Ectodermal cell (in vitro differentiated cells): ENCODE measurements at regions not wholly inside any gene's neighbourhood (a gene's known extent, or its start where the extent isn't known, plus 50 kb on each side); places are given as distances from the start of the nearest gene placed in this dataset.
"Not testable (repeated sequence)": the region's sequence is repeated elsewhere in the genome, so short reads cannot be mapped to it uniquely, and the experiment has no call there.

Experiments used
- H3K27ac ChIP-seq: 2 replicates; pipeline ENCODE4 v1.7.0; 2013; ENCODE audit warnings: mild to moderate bottlenecking, low read depth, low read length; ENCODE audit not compliant: insufficient read depth, poor library complexity, severe bottlenecking
- H3K27me3 ChIP-seq: 2 replicates; pipeline ENCODE4 v1.7.0; 2013; ENCODE audit warnings: mild to moderate bottlenecking, low read length; ENCODE audit not compliant: insufficient read depth, control insufficient read depth, poor library complexity, severe bottlenecking
- H3K36me3 ChIP-seq: one replicate; pipeline ENCODE4 v1.7.0; 2013; ENCODE audit warnings: low read length; ENCODE audit not compliant: control insufficient read depth, insufficient read depth
- H3K4me1 ChIP-seq: one replicate; pipeline ENCODE4 v1.7.0; 2013; ENCODE audit warnings: low read length; ENCODE audit not compliant: control insufficient read depth, insufficient read depth
- H3K4me3 ChIP-seq: 2 replicates; pipeline ENCODE4 v1.7.0; 2013; ENCODE audit warnings: low read depth, low read length, control low read depth; ENCODE audit not compliant: insufficient read depth
- H3K9me3 ChIP-seq: 2 replicates; pipeline ENCODE4 v1.7.0; 2013; ENCODE audit warnings: mild to moderate bottlenecking, low read length, moderate library complexity; ENCODE audit not compliant: control insufficient read depth
- WGBS, 2 experiments: methylation state at CpG; one replicate each; pipeline ENCODE4 v1.1.7; 2013; ENCODE audit warnings: missing lambda C conversion rate in 2 of 2; 5-methylcytosine and 5-hydroxymethylcytosine counted together

- H3K27ac ChIP-seq, result no peak overlapping the region
- H3K4me3 ChIP-seq, result no peak overlapping the region
- H3K27me3 ChIP-seq, result no peaks in the 10 kb centered on the region
- no peaks in the 10 kb centered on the region for H3K9me3 ChIP-seq
- WGBS, 2 experiments, result 94 to 100% methylated on average over 2 of the region's 2 CpGs
- H3K4me1 ChIP-seq, result no peaks in the 10 kb centered on the region
- H3K36me3 ChIP-seq, result no peaks in the 10 kb centered on the region
Observed at GRCh38 chr1:190658907-190659306, 181.2 kb upstream of the BRINP3 start.

GRCh38 chr1:190663962-190664361 is 186.3 kb upstream of the BRINP3 start:
- Histone ChIP-seq H3K27me3 (no peaks in the 10 kb centered on the region), H3K4me1 (no peaks in the 10 kb centered on the region), H3K9me3 (no peaks in the 10 kb centered on the region), H3K27ac (no peak overlapping the region), H3K36me3 (no peaks in the 10 kb centered on the region), H3K4me3 (no peak overlapping the region)
- 75% methylated on average over 1 of the region's 1 CpG; no CpG with 5 or more reads in 1 of the 2 experiments for WGBS, 2 experiments

DNA sequence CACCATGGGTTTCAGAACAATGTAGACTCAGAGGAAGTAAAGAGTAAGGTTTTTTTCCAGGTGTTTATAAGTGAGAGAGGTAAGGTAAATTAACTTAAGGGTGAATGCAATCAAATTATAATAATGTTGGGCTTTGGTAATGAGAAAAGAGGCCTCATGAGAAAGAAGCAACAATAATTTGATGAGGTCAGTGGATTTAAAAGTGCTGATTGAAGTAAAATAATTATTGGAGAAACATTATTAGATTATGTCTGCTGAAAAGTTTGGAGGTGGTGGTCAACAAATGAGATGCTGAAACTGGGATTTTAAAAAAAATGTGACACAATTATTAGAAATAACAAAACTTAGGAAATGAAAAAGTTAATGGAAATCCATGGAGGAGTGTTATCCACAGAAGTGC is 187.4 kb upstream of the BRINP3 start:
- no peak overlapping the region for H3K27ac ChIP-seq
- H3K9me3 ChIP-seq, result no peaks in the 10 kb centered on the region
- H3K4me1 ChIP-seq, result no peaks in the 10 kb centered on the region
- H3K36me3 ChIP-seq, result no peaks in the 10 kb centered on the region
- no peak overlapping the region for H3K4me3 ChIP-seq
- no peaks in the 10 kb centered on the region for H3K27me3 ChIP-seq

GRCh38 chr1:190667914-190668313 is 190.2 kb upstream of the BRINP3 start:
- Histone ChIP-seq H3K9me3 (no peaks in the 10 kb centered on the region), H3K27ac (no peak overlapping the region), H3K4me1 (no peaks in the 10 kb centered on the region), H3K36me3 (no peaks in the 10 kb centered on the region), H3K27me3 (no peaks in the 10 kb centered on the region), H3K4me3 (no peak overlapping the region)

DNA sequence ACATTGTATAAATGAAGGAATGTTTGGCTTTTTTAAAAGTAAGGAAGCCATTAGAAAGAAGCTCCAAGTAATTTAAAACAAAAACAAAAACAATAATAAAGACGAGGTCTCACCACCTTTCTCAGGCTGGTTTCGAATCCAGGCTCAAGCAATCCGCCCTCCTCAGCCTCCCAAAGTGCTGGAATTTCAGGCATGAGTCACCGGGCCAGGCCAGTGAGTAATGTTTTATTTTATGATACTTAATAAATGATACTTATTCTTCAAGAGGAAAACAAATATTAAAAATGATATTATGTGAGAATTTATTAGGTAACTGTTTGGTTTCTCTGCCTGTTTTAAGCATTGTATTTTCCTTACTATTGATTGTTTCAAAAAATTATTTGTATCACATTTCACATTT is 201.4 kb upstream of the BRINP3 start:
- WGBS, 2 experiments, result 96 to 100% methylated on average over 1 to 3 of the region's 4 CpGs
- no peak overlapping the region for H3K27ac ChIP-seq
- H3K36me3 ChIP-seq, result no peaks in the 10 kb centered on the region
- H3K27me3 ChIP-seq, result no peaks in the 10 kb centered on the region
- no peak overlapping the region for H3K4me3 ChIP-seq
- H3K4me1 ChIP-seq, result no peaks in the 10 kb centered on the region
- H3K9me3 ChIP-seq, result no peaks in the 10 kb centered on the region

- H3K27ac ChIP-seq, result no peak overlapping the region
- WGBS, 2 experiments, result 86 to 96% methylated on average over 2 of the region's 2 CpGs
- H3K4me3 ChIP-seq, result no peak overlapping the region
Observed at GRCh38 chr1:190679454-190679853, 201.8 kb upstream of the BRINP3 start.

DNA sequence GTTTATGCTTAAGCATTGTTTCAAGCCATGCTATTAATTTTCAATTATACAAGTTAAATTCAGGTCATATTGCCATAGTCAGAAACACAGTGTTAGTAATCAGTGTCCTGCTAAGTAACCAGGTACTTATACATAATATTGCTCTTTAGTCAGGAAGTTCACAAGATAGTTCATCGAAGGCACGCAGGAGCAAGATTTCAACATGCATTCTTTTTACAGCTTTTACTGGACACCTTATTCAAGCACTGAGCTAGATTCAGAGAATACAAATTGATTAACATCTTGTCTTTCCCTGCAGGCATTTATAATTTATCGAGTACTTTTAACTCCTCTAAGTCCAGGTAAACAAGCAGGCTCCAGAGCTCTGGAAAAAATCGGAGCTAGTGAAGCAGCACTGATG is 202.3 kb upstream of the BRINP3 start:
- Histone ChIP-seq H3K36me3 (no peaks in the 10 kb centered on the region), H3K4me1 (no peaks in the 10 kb centered on the region), H3K27ac (no peak overlapping the region), H3K9me3 (no peaks in the 10 kb centered on the region), H3K27me3 (no peaks in the 10 kb centered on the region), H3K4me3 (no peak overlapping the region)
- WGBS, 2 experiments, result 90 to 91% methylated on average over 4 of the region's 4 CpGs

More at GRCh38 chr1:190679454-190679853, 201.8 kb upstream of the BRINP3 start:
- Histone ChIP-seq H3K4me1 (no peaks in the 10 kb centered on the region), H3K9me3 (no peaks in the 10 kb centered on the region), H3K27me3 (no peaks in the 10 kb centered on the region), H3K36me3 (no peaks in the 10 kb centered on the region)

GRCh38 chr1:190685676-190686075 is 208.0 kb upstream of the BRINP3 start:
- WGBS, 2 experiments, result 87 to 94% methylated on average over 3 to 4 of the region's 4 CpGs
- H3K27me3 ChIP-seq, result no peaks in the 10 kb centered on the region

GRCh38 chr1:190688096-190688495 is 210.4 kb upstream of the BRINP3 start:
- WGBS, 2 experiments, result 100% methylated on average over 1 of the region's 1 CpG
- no peaks in the 10 kb centered on the region for H3K27me3 ChIP-seq

More at GRCh38 chr1:190685676-190686075, 208.0 kb upstream of the BRINP3 start:
- Histone ChIP-seq H3K9me3 (no peaks in the 10 kb centered on the region), H3K36me3 (no peaks in the 10 kb centered on the region), H3K4me3 (no peak overlapping the region), H3K4me1 (no peaks in the 10 kb centered on the region), H3K27ac (no peak overlapping the region)

DNA sequence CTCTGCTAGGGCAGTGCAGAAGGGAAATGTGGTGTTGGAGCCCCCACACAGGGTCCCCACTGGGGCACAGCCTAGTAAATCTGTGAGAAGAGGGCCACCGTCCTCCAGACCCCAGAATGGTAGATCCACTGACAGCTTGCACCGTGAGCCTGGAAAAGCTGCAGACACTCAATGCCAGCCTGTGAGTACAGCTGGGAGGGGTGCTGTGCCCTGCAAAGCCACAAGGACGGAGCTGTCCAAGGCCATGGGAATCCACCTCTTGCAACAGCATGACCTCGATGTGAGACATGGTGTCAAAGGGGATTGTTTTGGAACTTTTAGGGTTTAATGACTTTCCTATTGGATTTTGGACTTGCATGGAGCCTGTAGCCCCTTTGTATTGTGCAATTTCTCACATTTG is 220.8 kb upstream of the BRINP3 start:
- H3K9me3 ChIP-seq, H3K36me3 ChIP-seq, H3K4me3 ChIP-seq, H3K27me3 ChIP-seq, H3K4me1 ChIP-seq, H3K27ac ChIP-seq: not testable (repeated sequence)
- WGBS, 2 experiments, result 91 to 93% methylated on average over 4 of the region's 4 CpGs

More at GRCh38 chr1:190688096-190688495, 210.4 kb upstream of the BRINP3 start:
- no peaks in the 10 kb centered on the region for H3K36me3 ChIP-seq
- H3K9me3 ChIP-seq, result no peaks in the 10 kb centered on the region
- H3K4me3 ChIP-seq, result no peak overlapping the region
- no peak overlapping the region for H3K27ac ChIP-seq
- no peaks in the 10 kb centered on the region for H3K4me1 ChIP-seq

DNA sequence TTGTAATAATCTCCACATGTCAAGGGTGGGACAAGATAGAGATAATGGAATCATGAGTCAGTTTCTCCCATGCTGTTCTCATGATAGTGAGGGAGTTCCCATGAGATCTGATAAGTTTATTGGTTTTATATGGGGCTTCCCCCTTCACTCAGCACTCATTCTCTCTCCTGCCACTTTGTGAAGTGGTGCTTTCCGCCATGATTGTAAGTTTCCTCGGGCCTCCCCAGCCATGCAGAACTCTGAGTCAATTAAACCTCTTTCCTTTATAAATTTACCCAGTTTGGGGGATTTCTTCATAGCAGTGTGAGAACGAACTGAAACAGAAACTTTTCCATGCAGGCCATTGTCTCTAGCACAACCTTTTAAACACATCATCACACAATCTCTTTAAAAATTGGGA is 221.5 kb upstream of the BRINP3 start:
- H3K4me1 ChIP-seq, result no peaks in the 10 kb centered on the region
- H3K27ac ChIP-seq, result no peak overlapping the region
- no peaks in the 10 kb centered on the region for H3K9me3 ChIP-seq
- no peak overlapping the region for H3K4me3 ChIP-seq
- 91 to 98% methylated on average over 3 of the region's 3 CpGs for WGBS, 2 experiments
- H3K27me3 ChIP-seq, result no peaks in the 10 kb centered on the region
- H3K36me3 ChIP-seq, result no peaks in the 10 kb centered on the region
